ENCODE measurements at regions not wholly inside any gene's neighbourhood (a gene's known extent, or its start where the extent isn't known, plus 50 kb on each side); places are given as distances from the start of the nearest gene placed in this dataset.

- intact Hi-C loops (cut with micrococcal nuclease): no loop called here
These were observed 55.9 kb upstream of the SEMA3A start for GRCh38 chr7:84250452-84250851.

GRCh38 chr7:84249656-84250055 lies 55.1 kb upstream of the SEMA3A start:
- intact Hi-C loops (cut with micrococcal nuclease): no loop called here

GRCh38 chr7:84248843-84249242 lies 54.3 kb upstream of the SEMA3A start:
- intact Hi-C loops (cut with micrococcal nuclease): no loop called here

- intact Hi-C loops (cut with micrococcal nuclease): no loop called here
These were observed 53.7 kb upstream of the SEMA3A start for GRCh38 chr7:84248267-84248666.

GRCh38 chr7:84247591-84247990 lies 53.0 kb upstream of the SEMA3A start:
- intact Hi-C loops (cut with micrococcal nuclease): no loop called here

- intact Hi-C loops (cut with micrococcal nuclease): no loop called here
These were observed 51.2 kb upstream of the SEMA3A start for GRCh38 chr7:84245835-84246234.

All from T-helper 2 cell treated with Interferon-gamma antibody and Interleukin-4, amounts not matched to agents 100 ng/mL and 5 ng/mL, for 36 hours (primary cell).